A673 (cell line): ENCODE measurements at regions not wholly inside any gene's neighbourhood (a gene's known extent, or its start where the extent isn't known, plus 50 kb on each side); places are given as distances from the start of the nearest gene placed in this dataset.

ENCODE experiments used
- EZH2 ChIP-seq: fragments of 200-600 bp; sonication (generic); IDR thresholded peaks from 2 replicates; pipeline ENCODE4 v1.6.1; 2017; ENCODE audit warnings: borderline replicate concordance, low read depth, mild to moderate bottlenecking, mixed read lengths, antibody characterized with exemption, low read length; ENCODE audit not compliant: poor library complexity, severe bottlenecking
- TF ChIP-seq, protein P1 (sequence below): fragments of 300-800, 200-600 bp; sonication (generic); conservative IDR thresholded peaks from 2 replicates; pipeline ENCODE4 v1.5.1; 2017; ENCODE audit warnings: low read depth, mild to moderate bottlenecking, antibody characterized with exemption, low read length, moderate library complexity, mixed read lengths

DNA sequence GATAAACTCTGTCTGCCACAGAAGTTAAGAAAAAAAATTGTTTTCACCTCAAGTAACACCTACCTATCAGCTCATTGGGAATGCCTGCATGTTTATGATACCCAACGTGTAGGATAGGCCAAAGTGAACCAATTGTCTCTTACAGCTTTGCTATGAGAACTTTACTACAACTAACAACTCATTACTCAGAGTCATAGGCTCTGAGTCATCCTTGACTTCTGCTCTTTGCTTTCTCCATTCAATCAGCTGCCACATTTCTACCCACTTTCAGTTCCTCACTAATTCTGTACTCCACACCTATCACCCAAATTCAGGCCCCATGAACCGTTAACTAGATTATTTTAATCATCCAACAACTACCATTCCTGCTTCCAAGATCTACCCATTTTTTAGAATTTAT, 843.9 kb downstream of the TUSC7 start:
- TF ChIP-seq, protein P1, sequence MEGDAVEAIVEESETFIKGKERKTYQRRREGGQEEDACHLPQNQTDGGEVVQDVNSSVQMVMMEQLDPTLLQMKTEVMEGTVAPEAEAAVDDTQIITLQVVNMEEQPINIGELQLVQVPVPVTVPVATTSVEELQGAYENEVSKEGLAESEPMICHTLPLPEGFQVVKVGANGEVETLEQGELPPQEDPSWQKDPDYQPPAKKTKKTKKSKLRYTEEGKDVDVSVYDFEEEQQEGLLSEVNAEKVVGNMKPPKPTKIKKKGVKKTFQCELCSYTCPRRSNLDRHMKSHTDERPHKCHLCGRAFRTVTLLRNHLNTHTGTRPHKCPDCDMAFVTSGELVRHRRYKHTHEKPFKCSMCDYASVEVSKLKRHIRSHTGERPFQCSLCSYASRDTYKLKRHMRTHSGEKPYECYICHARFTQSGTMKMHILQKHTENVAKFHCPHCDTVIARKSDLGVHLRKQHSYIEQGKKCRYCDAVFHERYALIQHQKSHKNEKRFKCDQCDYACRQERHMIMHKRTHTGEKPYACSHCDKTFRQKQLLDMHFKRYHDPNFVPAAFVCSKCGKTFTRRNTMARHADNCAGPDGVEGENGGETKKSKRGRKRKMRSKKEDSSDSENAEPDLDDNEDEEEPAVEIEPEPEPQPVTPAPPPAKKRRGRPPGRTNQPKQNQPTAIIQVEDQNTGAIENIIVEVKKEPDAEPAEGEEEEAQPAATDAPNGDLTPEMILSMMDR = no peak
- TF ChIP-seq EZH2 = no peak
